IPS DF 4.7 (cell line): ENCODE measurements at regions not wholly inside any gene's neighbourhood (a gene's known extent, or its start where the extent isn't known, plus 50 kb on each side); places are given as distances from the start of the nearest gene placed in this dataset.

Source experiments
- DNase-seq: peaks from one replicate; pipeline ENCODE4 v3.0.0-alpha.2; 2013; ENCODE audit warnings: low spot score; ENCODE audit errors: extremely low read depth

- DNase-seq, result no peak
Measured at GRCh38 chr14:85421186-85421877, 108.6 kb upstream of the FLRT2 start.

GRCh38 chr14:85423889-85424288, 106.1 kb upstream of the FLRT2 start:
- DNase-seq, result no peak

- no peak for DNase-seq
Measured at GRCh38 chr14:85425507-85425906, 104.4 kb upstream of the FLRT2 start.

- no peak for DNase-seq
Measured at GRCh38 chr14:85426068-85426935, 103.6 kb upstream of the FLRT2 start.

GRCh38 chr14:85428926-85429325, 101.0 kb upstream of the FLRT2 start:
- no peak for DNase-seq

- no peak for DNase-seq
Measured at GRCh38 chr14:85437148-85437547, 92.8 kb upstream of the FLRT2 start.

GRCh38 chr14:85438001-85438400, 91.9 kb upstream of the FLRT2 start:
- DNase-seq, result no peak

- DNase-seq, result no peak
Measured at GRCh38 chr14:85438481-85438942, 91.4 kb upstream of the FLRT2 start.

- no peak for DNase-seq
Measured at GRCh38 chr14:85439696-85440328, 90.1 kb upstream of the FLRT2 start.

- DNase-seq, result no peak
Measured at GRCh38 chr14:85441909-85442643, 87.9 kb upstream of the FLRT2 start.

GRCh38 chr14:85442996-85443395, 86.9 kb upstream of the FLRT2 start:
- no peak for DNase-seq

- DNase-seq, result no peak
Measured at GRCh38 chr14:85444635-85445034, 85.3 kb upstream of the FLRT2 start.

GRCh38 chr14:85445151-85445795, 84.7 kb upstream of the FLRT2 start:
- no peak for DNase-seq

GRCh38 chr14:85447883-85448282, 82.1 kb upstream of the FLRT2 start:
- no peak for DNase-seq

- DNase-seq, result no peak
Measured at GRCh38 chr14:85451421-85451820, 78.5 kb upstream of the FLRT2 start.

- no peak for DNase-seq
Measured at GRCh38 chr14:85453401-85454225, 76.3 kb upstream of the FLRT2 start.

GRCh38 chr14:85454226-85454813, 75.6 kb upstream of the FLRT2 start:
- DNase-seq, result no peak

- DNase-seq, result no peak
Measured at GRCh38 chr14:85459361-85460000, 70.5 kb upstream of the FLRT2 start.

GRCh38 chr14:85461432-85462133, 68.4 kb upstream of the FLRT2 start:
- DNase-seq, result no peak
